ENCODE measurements at regions not wholly inside any gene's neighbourhood (a gene's known extent, or its start where the extent isn't known, plus 50 kb on each side); places are given as distances from the start of the nearest gene placed in this dataset.

- Mint-ChIP-seq H3K27me3 (no peaks in the 10 kb centered on the region), H3K27ac (no peak overlapping the region), H3K9me3 (peaks cover 4% of the 10 kb centered on the region), H3K36me3 (ENCODE audit: low read depth) (no peaks in the 10 kb centered on the region), H3K4me1 (ENCODE audit: low read depth) (no peaks in the 10 kb centered on the region), H3K4me3 (no peak overlapping the region)
Measured at GRCh38 chr14:53494587-53494986, 341.5 kb upstream of the DDHD1 start.

GRCh38 chr14:53493860-53494259 lies 340.7 kb upstream of the DDHD1 start:
- no peak overlapping the region for H3K4me3 Mint-ChIP-seq
- no peak overlapping the region for H3K27ac Mint-ChIP-seq
- H3K4me1 Mint-ChIP-seq (ENCODE audit: low read depth), result no peaks in the 10 kb centered on the region
- peaks cover 4% of the 10 kb centered on the region for H3K9me3 Mint-ChIP-seq
- H3K36me3 Mint-ChIP-seq (ENCODE audit: low read depth), result no peaks in the 10 kb centered on the region
- no peaks in the 10 kb centered on the region for H3K27me3 Mint-ChIP-seq

- Mint-ChIP-seq H3K27ac (no peak overlapping the region), H3K4me1 (ENCODE audit: low read depth) (no peaks in the 10 kb centered on the region), H3K36me3 (ENCODE audit: low read depth) (no peaks in the 10 kb centered on the region), H3K27me3 (no peaks in the 10 kb centered on the region), H3K9me3 (peaks cover 4% of the 10 kb centered on the region), H3K4me3 (no peak overlapping the region)
Measured at GRCh38 chr14:53493320-53493719, 340.2 kb upstream of the DDHD1 start.

- Mint-ChIP-seq H3K4me3 (no peak overlapping the region), H3K4me1 (ENCODE audit: low read depth) (no peaks in the 10 kb centered on the region), H3K27me3 (no peaks in the 10 kb centered on the region), H3K36me3 (ENCODE audit: low read depth) (no peaks in the 10 kb centered on the region), H3K9me3 (peaks cover 4% of the 10 kb centered on the region), H3K27ac (no peak overlapping the region)
Measured at GRCh38 chr14:53491884-53492277, 338.8 kb upstream of the DDHD1 start.

GRCh38 chr14:53491256-53491883 lies 338.2 kb upstream of the DDHD1 start:
- no peaks in the 10 kb centered on the region for H3K36me3 Mint-ChIP-seq (ENCODE audit: low read depth)
- H3K27me3 Mint-ChIP-seq, result no peaks in the 10 kb centered on the region
- peaks cover under 1% of the 10 kb centered on the region for H3K9me3 Mint-ChIP-seq

GRCh38 chr14:53478174-53478573 lies 325.1 kb upstream of the DDHD1 start:
- Mint-ChIP-seq H3K27me3 (peaks cover 2% of the 10 kb centered on the region), H3K36me3 (ENCODE audit: low read depth) (peaks cover 4% of the 10 kb centered on the region), H3K4me3 (no peak overlapping the region), H3K4me1 (ENCODE audit: low read depth) (no peaks in the 10 kb centered on the region), H3K9me3 (peaks cover 9% of the 10 kb centered on the region), H3K27ac (no peak overlapping the region)

More at GRCh38 chr14:53491256-53491883, 338.2 kb upstream of the DDHD1 start:
- Mint-ChIP-seq H3K27ac (no peak overlapping the region), H3K4me3 (no peak overlapping the region), H3K4me1 (ENCODE audit: low read depth) (no peaks in the 10 kb centered on the region)

- Mint-ChIP-seq H3K36me3 (ENCODE audit: low read depth) (no peaks in the 10 kb centered on the region), H3K4me1 (ENCODE audit: low read depth) (no peaks in the 10 kb centered on the region), H3K27ac (no peak overlapping the region), H3K4me3 (no peak overlapping the region), H3K27me3 (peaks cover 3% of the 10 kb centered on the region), H3K9me3 (no peaks in the 10 kb centered on the region)
Measured at GRCh38 chr14:53473480-53473879, 320.4 kb upstream of the DDHD1 start.

GRCh38 chr14:53472306-53472705 lies 319.2 kb upstream of the DDHD1 start:
- H3K27ac Mint-ChIP-seq, result no peak overlapping the region
- H3K4me3 Mint-ChIP-seq, result no peak overlapping the region
- H3K27me3 Mint-ChIP-seq, result peaks cover 3% of the 10 kb centered on the region
- H3K9me3 Mint-ChIP-seq, result no peaks in the 10 kb centered on the region
- no peaks in the 10 kb centered on the region for H3K36me3 Mint-ChIP-seq (ENCODE audit: low read depth)
- no peaks in the 10 kb centered on the region for H3K4me1 Mint-ChIP-seq (ENCODE audit: low read depth)

GRCh38 chr14:53470351-53471043 lies 317.4 kb upstream of the DDHD1 start:
- H3K4me1 Mint-ChIP-seq (ENCODE audit: low read depth), result no peaks in the 10 kb centered on the region
- H3K9me3 Mint-ChIP-seq, result no peaks in the 10 kb centered on the region
- H3K27me3 Mint-ChIP-seq, result peaks cover 3% of the 10 kb centered on the region
- no peaks in the 10 kb centered on the region for H3K36me3 Mint-ChIP-seq (ENCODE audit: low read depth)
- H3K27ac Mint-ChIP-seq, result no peak overlapping the region
- H3K4me3 Mint-ChIP-seq, result no peak overlapping the region

GRCh38 chr14:53468876-53469275 lies 315.8 kb upstream of the DDHD1 start:
- Mint-ChIP-seq H3K9me3 (peaks cover 4% of the 10 kb centered on the region), H3K4me3 (no peak overlapping the region), H3K36me3 (ENCODE audit: low read depth) (no peaks in the 10 kb centered on the region), H3K4me1 (ENCODE audit: low read depth) (no peaks in the 10 kb centered on the region), H3K27ac (no peak overlapping the region), H3K27me3 (peaks cover 3% of the 10 kb centered on the region)

- Mint-ChIP-seq H3K9me3 (peaks cover 9% of the 10 kb centered on the region), H3K4me1 (ENCODE audit: low read depth) (no peaks in the 10 kb centered on the region), H3K36me3 (ENCODE audit: low read depth) (no peaks in the 10 kb centered on the region), H3K4me3 (no peak overlapping the region), H3K27me3 (no peaks in the 10 kb centered on the region), H3K27ac (no peak overlapping the region)
Measured at GRCh38 chr14:53464376-53464775, 311.3 kb upstream of the DDHD1 start.

- H3K4me3 Mint-ChIP-seq, result no peak overlapping the region
- H3K27ac Mint-ChIP-seq, result no peak overlapping the region
- no peaks in the 10 kb centered on the region for H3K4me1 Mint-ChIP-seq (ENCODE audit: low read depth)
- no peaks in the 10 kb centered on the region for H3K27me3 Mint-ChIP-seq
- H3K9me3 Mint-ChIP-seq, result peaks cover 9% of the 10 kb centered on the region
- H3K36me3 Mint-ChIP-seq (ENCODE audit: low read depth), result no peaks in the 10 kb centered on the region
Measured at GRCh38 chr14:53462931-53463778, 310.0 kb upstream of the DDHD1 start.

GRCh38 chr14:53461858-53462257 lies 308.7 kb upstream of the DDHD1 start:
- Mint-ChIP-seq H3K27ac (no peak overlapping the region), H3K9me3 (peaks cover 9% of the 10 kb centered on the region), H3K4me3 (no peak overlapping the region), H3K4me1 (ENCODE audit: low read depth) (no peaks in the 10 kb centered on the region), H3K36me3 (ENCODE audit: low read depth) (no peaks in the 10 kb centered on the region), H3K27me3 (no peaks in the 10 kb centered on the region)

GRCh38 chr14:53460544-53460943 lies 307.4 kb upstream of the DDHD1 start:
- Mint-ChIP-seq H3K27me3 (no peaks in the 10 kb centered on the region), H3K4me1 (ENCODE audit: low read depth) (no peaks in the 10 kb centered on the region), H3K9me3 (peaks cover 9% of the 10 kb centered on the region), H3K36me3 (ENCODE audit: low read depth) (no peaks in the 10 kb centered on the region), H3K27ac (no peak overlapping the region), H3K4me3 (no peak overlapping the region)

- Mint-ChIP-seq H3K36me3 (ENCODE audit: low read depth) (no peaks in the 10 kb centered on the region), H3K9me3 (peaks cover 4% of the 10 kb centered on the region), H3K4me1 (ENCODE audit: low read depth) (no peaks in the 10 kb centered on the region), H3K27me3 (no peaks in the 10 kb centered on the region), H3K27ac (no peak overlapping the region), H3K4me3 (no peak overlapping the region)
Measured at GRCh38 chr14:53458368-53458814, 305.3 kb upstream of the DDHD1 start.

Measured in stimulated activated naive CD8-positive, alpha-beta T cell treated with anti-CD3 and anti-CD28 coated beads, Interleukin-15, Interleukin-2, amounts not matched to agents 100 ng/mL and 50 ng/mL, for 24 hours (primary cell).